K562 (cell line): ENCODE measurements at regions not wholly inside any gene's neighbourhood (a gene's known extent, or its start where the extent isn't known, plus 50 kb on each side); places are given as distances from the start of the nearest gene placed in this dataset.
A peak's percentile ranks its signal among the peaks of the same experiment; 100 is the strongest.
"Not testable (repeated sequence)": the region's sequence is repeated elsewhere in the genome, so short reads cannot be mapped to it uniquely, and the experiment has no call there.

Source experiments
- ATAC-seq: fragments of 200-7000 bp; cut with Tn5 transposase; 3 replicates; pipeline ENCODE4 v1.9.1; 2020; ENCODE audit warnings: moderate library complexity
- BruUV-seq: library from RNA; stranded (reverse); fragments of 400-500 nt; replicated peaks from 2 replicates; lab custom pipeline; 2021; lab: Mats Ljungman, UMichigan
- CTCF ChIA-PET: fragments of 300-600 bp; formaldehyde crosslinking; extraction: SDS; loops from one replicate; lab custom pipeline; 2021; ENCODE audit warnings: low intra/inter-chr PET ratio; lab: Yijun Ruan, JAX
- POLR2A ChIA-PET: fragments of 300-600, 350-650 bp; sonication (Branson Sonifier 250); formaldehyde crosslinking; extraction: SDS; loops from one replicate; lab custom pipeline; 2021; ENCODE audit warnings: antibody characterized with exemption, inconsistent platforms; lab: Yijun Ruan, JAX
- DNase-seq, 4 experiments: peaks; one replicate each; pipeline versions ENCODE4 v3.0.0 to v3.0.0-alpha.2; 2011 to 2018; ENCODE audit warnings: low spot score in 3 of 4, mixed read lengths in 3 of 4; ENCODE audit errors: extremely low read depth in 1 of 4
- FAIRE-seq: peaks from 2 replicates; lab custom pipeline; 2011; peaks lifted over from hg19 to GRCh38; lab: Jason Lieb, UNC
- H2AFZ ChIP-seq: 2 replicates; pipeline ENCODE4 v1.6.0; 2011; ENCODE audit warnings: low read depth, low read length, control low read depth, inconsistent platforms
- H3K27ac ChIP-seq: fragments of 200-600 bp; 3 replicates; pipeline ENCODE4 v1.8.0; 2011; ENCODE audit warnings: low read depth, mild to moderate bottlenecking, control low read depth, inconsistent platforms, low read length, moderate library complexity, mixed read lengths; ENCODE audit errors: extremely low read depth
- H3K27me3 ChIP-seq, 2 experiments: fragments of 300-600 bp in 1 of 2; 2 replicates in 1 of 2; 3 replicates in 1 of 2; pipeline versions ENCODE4 v1.6.0 to v1.8.0; 2011; ENCODE audit warnings: inconsistent platforms in 2 of 2, low read length in 2 of 2, mild to moderate bottlenecking in 1 of 2, mixed read lengths in 1 of 2, moderate library complexity in 1 of 2; ENCODE audit not compliant: control insufficient read depth in 2 of 2, insufficient read depth in 2 of 2
- H3K36me3 ChIP-seq: fragments of 300-600 bp; 3 replicates; pipeline ENCODE4 v1.8.0; 2011; ENCODE audit warnings: mild to moderate bottlenecking, low read length, inconsistent platforms; ENCODE audit not compliant: control insufficient read depth, insufficient read depth
- H3K4me1 ChIP-seq, 2 experiments: fragments of 200-600 bp in 1 of 2; replicated peaks in 1 of 2; 2 replicates in 1 of 2; 3 replicates in 1 of 2; pipeline versions ENCODE4 v1.5.1 to v1.8.0; 2011; ENCODE audit warnings: inconsistent platforms in 2 of 2, low read length in 2 of 2, mild to moderate bottlenecking in 1 of 2, mixed read lengths in 1 of 2, moderate library complexity in 1 of 2; ENCODE audit not compliant: control insufficient read depth in 2 of 2, insufficient read depth in 2 of 2
- H3K4me2 ChIP-seq: 2 replicates; pipeline ENCODE4 v1.6.1; 2011; ENCODE audit warnings: low read length, control low read depth, inconsistent platforms, mixed read lengths; ENCODE audit not compliant: insufficient read depth
- H3K4me3 ChIP-seq: fragments of 200-600 bp; sonication (generic), shearing (Covaris generic); 2 replicates; pipeline ENCODE4 v1.5.1; 2016; ENCODE audit warnings: control low read depth, inconsistent platforms
- H3K79me2 ChIP-seq: fragments of 200-600 bp; 3 replicates; pipeline ENCODE4 v1.8.0; 2011; ENCODE audit warnings: low read length, inconsistent platforms; ENCODE audit not compliant: control insufficient read depth, insufficient read depth
- H3K9ac ChIP-seq, 2 experiments: 2 replicates each; pipeline versions ENCODE4 v1.6.0 to v1.6.1; 2011; ENCODE audit warnings: low read depth in 2 of 2, low read length in 2 of 2, control low read depth in 1 of 2, inconsistent platforms in 1 of 2, mild to moderate bottlenecking in 1 of 2, mixed read lengths in 1 of 2; ENCODE audit not compliant: insufficient read depth in 1 of 2
- H3K9me1 ChIP-seq: one replicate; pipeline ENCODE4 v1.6.0; 2011; ENCODE audit warnings: inconsistent platforms, mild to moderate bottlenecking, low read length, moderate library complexity; ENCODE audit not compliant: control insufficient read depth, insufficient read depth
- H3K9me3 ChIP-seq: replicated peaks from 2 replicates; pipeline ENCODE4 v1.5.1; 2011; ENCODE audit warnings: low read depth, low read length, inconsistent platforms; ENCODE audit not compliant: control insufficient read depth, insufficient read depth
- H4K20me1 ChIP-seq: replicated peaks from 2 replicates; pipeline ENCODE4 v1.6.1; 2011; ENCODE audit warnings: low read length, inconsistent platforms, mixed read lengths; ENCODE audit not compliant: control insufficient read depth, insufficient read depth
- CEBPG ChIP-seq, 3 experiments: fragments of 200-800 bp in 1 of 3; sonication (Bioruptor generic) in 1 of 3; sonication (generic) in 1 of 3; formaldehyde crosslinking in 1 of 3; IDR thresholded peaks in 2 of 3; conservative IDR thresholded peaks in 1 of 3; 2 replicates each; pipeline versions ENCODE4 v1.6.1 to v1.8.0; 2016 to 2022; ENCODE audit warnings: missing compliant biosample characterization in 2 of 3, missing genetic modification characterization in 2 of 3, mild to moderate bottlenecking in 1 of 3, missing genetic modification reagents in 1 of 3
- FOSL1 ChIP-seq: fragments of 200-800 bp; sonication (Bioruptor generic); conservative IDR thresholded peaks from 2 replicates; pipeline ENCODE4 v1.6.1; 2016; ENCODE audit warnings: missing genetic modification characterization, missing compliant biosample characterization
- JUN ChIP-seq, 2 experiments: sonication (generic) in 1 of 2; formaldehyde crosslinking in 1 of 2; IDR thresholded peaks; 2 replicates each; pipeline versions ENCODE4 v1.6.1 to v1.8.0; 2012 to 2022; ENCODE audit warnings: borderline replicate concordance in 2 of 2, mild to moderate bottlenecking in 2 of 2, improper control_type of control experiment in 1 of 2, low read depth in 1 of 2, low read length in 1 of 2, missing genetic modification reagents in 1 of 2
- MEIS2 ChIP-seq: fragments of 450-650 bp; IDR thresholded peaks from 2 replicates; pipeline ENCODE4 v1.6.1; 2014; ENCODE audit warnings: mild to moderate bottlenecking; ENCODE audit not compliant: partially characterized antibody
- PKNOX1 ChIP-seq: fragments of 450-650 bp; IDR thresholded peaks from 2 replicates; pipeline ENCODE4 v1.6.1; 2016
- TBP ChIP-seq: optimal IDR thresholded peaks from 2 replicates; pipeline ENCODE3; 2011; ENCODE audit warnings: low read depth, low read length, improper control_type of control experiment
- WGBS: fragments of 100-300 bp; shearing (Covaris generic); methylation state at CpG from one replicate; pipeline ENCODE4 v1.1.6; 2016; ENCODE audit warnings: low coverage, mixed read lengths; ENCODE audit not compliant: insufficient coverage; ENCODE audit errors: missing lambda C conversion rate; 5-methylcytosine and 5-hydroxymethylcytosine counted together
- in situ Hi-C: fragments of 300-500 bp; cut with MboI; formaldehyde crosslinking; loops from 4 replicates; pipeline ENCODE4 v1.15.0; 2018; ENCODE audit warnings: inconsistent platforms, mixed read lengths
- intact Hi-C: fragments of 100-400 bp; cut with micrococcal nuclease; formaldehyde crosslinking; loops from 2 replicates; pipeline ENCODE4 v1.14.2; 2022
- TF ChIP-seq, protein P1 (sequence below), 2 experiments: fragments of 450-650 bp in 1 of 2; sonication (generic) in 1 of 2; formaldehyde crosslinking in 1 of 2; IDR thresholded peaks in 1 of 2; conservative IDR thresholded peaks in 1 of 2; 2 replicates each; pipeline versions ENCODE4 v1.6.1 to v1.8.1; 2016 to 2023; ENCODE audit warnings: mild to moderate bottlenecking in 2 of 2, moderate library complexity in 2 of 2, inconsistent platforms in 1 of 2, missing genetic modification reagents in 1 of 2

DNA sequence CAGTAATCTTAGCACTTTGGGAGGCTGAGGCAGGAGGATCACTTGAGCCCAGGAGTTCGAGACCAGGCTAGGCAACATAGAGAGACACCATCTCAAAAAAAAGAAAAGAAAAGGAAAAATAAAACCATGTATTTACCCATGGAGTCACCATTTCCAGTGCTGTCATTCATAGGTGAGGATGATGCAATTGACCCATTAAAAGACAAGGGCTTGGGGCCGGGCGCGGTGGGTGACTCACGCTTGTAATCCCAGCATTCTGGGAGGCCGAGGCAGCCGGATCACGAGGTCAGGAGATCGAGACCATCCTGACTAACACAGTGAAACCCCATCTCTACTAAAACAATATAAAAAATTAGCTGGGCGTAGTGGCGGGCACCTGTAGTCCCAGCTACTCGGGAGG, 82.6 kb upstream of the RUBCNL start (continued):
- TF ChIP-seq JUN (IDR thresholded peaks at IDR 0.05; ENCODE audit: borderline replicate concordance, low read depth, low read length) (peak; percentile 50; the same call in 1 of the 2 replicates), MEIS2 (peak; percentile 3), CEBPG (CRISPR knock-in tag; IDR thresholded peaks at IDR 0.05) (peak; percentile 74), CEBPG (tag; conservative IDR thresholded peaks at IDR 0.05 in 1 of 2, IDR thresholded peaks at IDR 0.05 in 1 of 2) (peak in 1 of 2 experiments; percentile 89; a peak in 2 of 4 replicates), FOSL1 (tag) (peak; percentile 44; the same call in 1 of the 2 replicates)
- not testable (repeated sequence) for TF ChIP-seq JUN (CRISPR knock-in tag; IDR thresholded peaks at IDR 0.05; ENCODE audit: borderline replicate concordance)
- TF ChIP-seq, protein P1, sequence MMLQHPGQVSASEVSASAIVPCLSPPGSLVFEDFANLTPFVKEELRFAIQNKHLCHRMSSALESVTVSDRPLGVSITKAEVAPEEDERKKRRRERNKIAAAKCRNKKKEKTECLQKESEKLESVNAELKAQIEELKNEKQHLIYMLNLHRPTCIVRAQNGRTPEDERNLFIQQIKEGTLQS (IDR thresholded peaks at IDR 0.05) = peak; percentile 95
- TF ChIP-seq, protein P1 (CRISPR knock-in tag; conservative IDR thresholded peaks at IDR 0.05) = not testable (repeated sequence)

DNA sequence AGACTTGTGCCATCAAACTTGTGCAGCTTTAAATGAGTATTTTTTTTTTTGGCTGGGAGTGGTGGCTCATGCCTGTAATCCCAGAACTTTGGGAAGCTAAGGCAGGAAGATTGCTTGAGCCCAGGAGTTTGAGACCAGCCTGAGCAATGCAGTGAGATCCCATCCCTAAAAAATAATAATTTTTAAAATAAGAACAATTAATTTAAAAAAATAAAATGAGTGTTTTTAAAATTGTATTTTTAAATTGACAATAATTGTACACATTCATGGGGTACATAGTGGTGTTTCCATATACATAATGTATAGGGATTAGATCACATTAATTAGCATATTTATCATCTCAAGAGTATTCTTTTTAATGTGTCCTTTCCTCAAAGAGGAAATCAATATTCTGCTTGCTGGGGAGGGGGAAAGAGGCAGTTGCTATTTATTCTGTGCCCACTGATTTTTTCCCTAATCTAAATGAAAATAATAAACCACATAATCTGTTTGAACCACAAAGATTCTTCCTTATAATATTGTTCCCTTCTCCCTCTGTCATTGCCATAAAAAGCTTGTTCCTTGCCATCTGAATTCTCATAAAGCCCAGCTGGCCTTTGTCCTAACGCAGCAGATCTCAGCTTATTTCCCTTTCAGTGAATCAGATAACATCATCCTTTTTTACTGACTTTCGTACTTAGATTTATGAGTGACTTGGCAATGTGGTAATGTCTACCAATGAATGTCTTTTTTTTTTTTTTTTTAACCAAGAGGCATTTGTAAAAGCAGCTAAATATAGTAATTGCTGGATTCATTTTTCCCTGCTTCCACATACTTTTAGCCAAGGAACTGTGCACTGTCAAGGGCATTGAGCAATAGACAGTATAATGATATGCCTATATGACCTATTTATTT, 81.8 kb upstream of the RUBCNL start:
- H3K4me3 ChIP-seq = no peak overlapping the region
- 0% methylated on average over 2 of the region's 2 CpGs for WGBS
- no TSS peak for BruUV-seq
- intact Hi-C loops = no loop called here
- no peak overlapping the region for H3K27ac ChIP-seq
- H3K36me3 ChIP-seq = no peaks in the 10 kb centered on the region
- no peak overlapping the region for H3K4me2 ChIP-seq
- CTCF ChIA-PET = no interaction called here
- H3K9ac ChIP-seq = no peak overlapping the region
- H2AFZ ChIP-seq = no peak overlapping the region
- TF ChIP-seq MEIS2 (peak; percentile 58), PKNOX1 (peak; percentile 32; the same call in 1 of the 2 replicates), TBP (no peak)
- H3K9me3 ChIP-seq = no peaks in the 10 kb centered on the region
- POLR2A ChIA-PET = interaction anchor here (0.6 to 0.7 kb wide), 2 partner anchors 216 to 367 kb away, joined by 3 read pairs; no protein-coding TSS in a partner anchor
- H3K79me2 ChIP-seq = no peaks in the 10 kb centered on the region
- ATAC-seq (no peak), DNase-seq (no peak), FAIRE-seq (no peak)
- H3K9me1 ChIP-seq = no peaks in the 10 kb centered on the region
- H4K20me1 ChIP-seq = no peaks in the 10 kb centered on the region
- in situ Hi-C loops = loop anchor here (10.0 kb wide), 1 partner anchor 1084 kb away; no protein-coding TSS in a partner anchor
- H3K4me1 ChIP-seq = no peaks in the 10 kb centered on the region; a peak in 1 of 5 replicates
- no peaks in the 10 kb centered on the region for H3K27me3 ChIP-seq

GRCh38 chr13:46467694-46468093, 80.6 kb upstream of the RUBCNL start:
- H3K9ac ChIP-seq, POLR2A ChIA-PET, H3K79me2 ChIP-seq, H3K4me1 ChIP-seq, CTCF ChIA-PET, H3K36me3 ChIP-seq, H3K4me2 ChIP-seq, H3K4me3 ChIP-seq, FAIRE-seq, H3K27me3 ChIP-seq, intact Hi-C loops, H4K20me1 ChIP-seq, H2AFZ ChIP-seq, H3K27ac ChIP-seq, DNase-seq, ATAC-seq, H3K9me1 ChIP-seq, H3K9me3 ChIP-seq, BruUV-seq: not testable (repeated sequence)
- in situ Hi-C loops = loop anchor here (10.0 kb wide), 1 partner anchor 1083 kb away; no protein-coding TSS in a partner anchor
- 30% methylated on average over 8 of the region's 10 CpGs for WGBS
